Spleen (tissue), 7 donors: ENCODE measurements at regions not wholly inside any gene's neighbourhood (a gene's known extent, or its start where the extent isn't known, plus 50 kb on each side); places are given as distances from the start of the nearest gene placed in this dataset.

Experiments
- POLR2A ChIP-seq, 3 donors: fragments of 450-650 bp; IDR thresholded peaks; one replicate each; pipeline ENCODE4 v1.5.1; 2017; ENCODE audit warnings: antibody characterized with exemption in 3 of 3, mild to moderate bottlenecking in 1 of 3
- POLR2AphosphoS5 ChIP-seq, 3 donors: sonication (generic); formaldehyde crosslinking; IDR thresholded peaks; one replicate each; pipeline ENCODE4 v1.5.1; 2017; ENCODE audit warnings: antibody characterized with exemption in 3 of 3
- TF ChIP-seq, protein P1 (sequence below), 11 experiments: fragments of 200-600 bp in 7 of 11; fragments of 450-650 bp in 4 of 11; sonication (generic) in 4 of 11; IDR thresholded peaks in 8 of 11; conservative IDR thresholded peaks in 3 of 11; 1 replicate in 7 of 11; 2 replicates in 4 of 11; pipeline versions ENCODE4 v1.4.0 to v1.8.0; 2016 to 2021; ENCODE audit warnings: antibody characterized with exemption in 11 of 11, inconsistent platforms in 4 of 11, mild to moderate bottlenecking in 1 of 11
- donor health status: DM: no; HTN: no; CAD: no; lungs with moderate emphysema.
- donor health status: DM: no; HTN: no; CAD: no.
- donor health status: DM: no; HTN: no; CAD: no.

DNA sequence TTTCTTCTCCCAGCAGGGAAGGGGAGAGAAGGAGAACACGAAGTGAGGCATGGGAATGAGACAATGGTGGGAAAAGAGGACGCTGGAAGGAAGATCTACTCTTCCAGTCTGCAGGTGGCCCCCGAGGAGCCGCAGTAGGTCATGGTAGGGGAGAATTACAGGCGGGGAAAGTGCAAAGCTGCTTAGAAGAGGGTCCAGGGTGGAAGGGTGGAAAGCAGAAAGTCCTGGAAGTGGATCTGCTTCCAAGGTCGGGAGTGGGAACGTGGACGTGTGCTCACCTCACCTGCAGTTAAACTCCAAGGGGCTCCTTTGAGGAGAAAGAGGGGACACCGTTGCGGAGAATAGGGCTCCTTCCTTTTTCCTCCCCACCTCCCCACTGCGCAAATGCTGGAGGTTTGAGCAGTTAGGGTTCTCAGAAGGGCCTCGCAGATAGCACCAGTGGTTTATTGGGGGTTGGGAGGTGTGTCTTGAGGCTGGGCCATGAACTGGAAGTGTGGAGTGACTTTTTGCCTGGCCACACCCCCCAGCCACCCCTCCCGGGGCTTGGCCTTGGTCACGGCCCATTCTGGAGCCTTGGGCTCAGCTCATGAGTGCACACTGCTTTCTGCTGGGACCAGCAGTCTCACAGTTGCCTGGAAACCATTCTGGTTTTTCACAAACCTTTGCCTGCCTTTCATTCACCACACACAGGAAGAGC is 100.4 kb upstream of the MLN start:
- TF ChIP-seq, protein P1, sequence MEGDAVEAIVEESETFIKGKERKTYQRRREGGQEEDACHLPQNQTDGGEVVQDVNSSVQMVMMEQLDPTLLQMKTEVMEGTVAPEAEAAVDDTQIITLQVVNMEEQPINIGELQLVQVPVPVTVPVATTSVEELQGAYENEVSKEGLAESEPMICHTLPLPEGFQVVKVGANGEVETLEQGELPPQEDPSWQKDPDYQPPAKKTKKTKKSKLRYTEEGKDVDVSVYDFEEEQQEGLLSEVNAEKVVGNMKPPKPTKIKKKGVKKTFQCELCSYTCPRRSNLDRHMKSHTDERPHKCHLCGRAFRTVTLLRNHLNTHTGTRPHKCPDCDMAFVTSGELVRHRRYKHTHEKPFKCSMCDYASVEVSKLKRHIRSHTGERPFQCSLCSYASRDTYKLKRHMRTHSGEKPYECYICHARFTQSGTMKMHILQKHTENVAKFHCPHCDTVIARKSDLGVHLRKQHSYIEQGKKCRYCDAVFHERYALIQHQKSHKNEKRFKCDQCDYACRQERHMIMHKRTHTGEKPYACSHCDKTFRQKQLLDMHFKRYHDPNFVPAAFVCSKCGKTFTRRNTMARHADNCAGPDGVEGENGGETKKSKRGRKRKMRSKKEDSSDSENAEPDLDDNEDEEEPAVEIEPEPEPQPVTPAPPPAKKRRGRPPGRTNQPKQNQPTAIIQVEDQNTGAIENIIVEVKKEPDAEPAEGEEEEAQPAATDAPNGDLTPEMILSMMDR (IDR thresholded peaks at IDR 0.05 in 8 of 11, conservative IDR thresholded peaks at IDR 0.05 in 3 of 11) = no peak
- TF ChIP-seq POLR2AphosphoS5 (IDR thresholded peaks at IDR 0.05) = peak in 2 of 3 donors; percentile 37 to 45
- no peak for TF ChIP-seq POLR2A (IDR thresholded peaks at IDR 0.05)
